ENCODE measurements at regions not wholly inside any gene's neighbourhood (a gene's known extent, or its start where the extent isn't known, plus 50 kb on each side); places are given as distances from the start of the nearest gene placed in this dataset.

DNA sequence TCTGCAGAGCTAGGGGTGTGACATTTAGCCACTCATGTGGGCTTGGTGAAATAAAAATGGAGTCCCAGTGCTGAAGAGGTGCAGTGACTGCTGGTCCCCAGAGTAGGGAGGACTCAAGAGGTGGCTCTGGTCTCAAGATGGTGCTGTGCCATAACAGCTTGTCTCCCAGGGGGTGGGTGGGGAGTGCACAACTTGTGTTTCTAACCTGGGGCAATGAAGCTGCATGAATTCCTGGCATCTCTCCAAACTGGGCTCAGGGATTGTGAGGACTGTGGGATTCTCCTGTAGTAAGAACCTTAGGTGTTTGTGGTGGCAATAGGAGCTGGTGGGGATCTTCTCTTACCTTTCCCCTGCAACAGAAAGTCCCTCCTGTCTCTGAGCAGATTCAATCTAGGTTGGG, 278.9 kb upstream of the SFRP2 start:
- no peak for TF ChIP-seq POLR2A (IDR thresholded peaks at IDR 0.05)
- TF ChIP-seq, protein P1, sequence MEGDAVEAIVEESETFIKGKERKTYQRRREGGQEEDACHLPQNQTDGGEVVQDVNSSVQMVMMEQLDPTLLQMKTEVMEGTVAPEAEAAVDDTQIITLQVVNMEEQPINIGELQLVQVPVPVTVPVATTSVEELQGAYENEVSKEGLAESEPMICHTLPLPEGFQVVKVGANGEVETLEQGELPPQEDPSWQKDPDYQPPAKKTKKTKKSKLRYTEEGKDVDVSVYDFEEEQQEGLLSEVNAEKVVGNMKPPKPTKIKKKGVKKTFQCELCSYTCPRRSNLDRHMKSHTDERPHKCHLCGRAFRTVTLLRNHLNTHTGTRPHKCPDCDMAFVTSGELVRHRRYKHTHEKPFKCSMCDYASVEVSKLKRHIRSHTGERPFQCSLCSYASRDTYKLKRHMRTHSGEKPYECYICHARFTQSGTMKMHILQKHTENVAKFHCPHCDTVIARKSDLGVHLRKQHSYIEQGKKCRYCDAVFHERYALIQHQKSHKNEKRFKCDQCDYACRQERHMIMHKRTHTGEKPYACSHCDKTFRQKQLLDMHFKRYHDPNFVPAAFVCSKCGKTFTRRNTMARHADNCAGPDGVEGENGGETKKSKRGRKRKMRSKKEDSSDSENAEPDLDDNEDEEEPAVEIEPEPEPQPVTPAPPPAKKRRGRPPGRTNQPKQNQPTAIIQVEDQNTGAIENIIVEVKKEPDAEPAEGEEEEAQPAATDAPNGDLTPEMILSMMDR (IDR thresholded peaks at IDR 0.05): no peak
- no peak overlapping the region for H3K4me3 ChIP-seq (ENCODE audit: low read depth, poor library complexity, severe bottlenecking)
- DNase-seq (ENCODE audit: low spot score in 2 of 2): no peak
- intact Hi-C loops (cut with DNase I; ENCODE audit: low total_unique reads): no loop called here

DNA sequence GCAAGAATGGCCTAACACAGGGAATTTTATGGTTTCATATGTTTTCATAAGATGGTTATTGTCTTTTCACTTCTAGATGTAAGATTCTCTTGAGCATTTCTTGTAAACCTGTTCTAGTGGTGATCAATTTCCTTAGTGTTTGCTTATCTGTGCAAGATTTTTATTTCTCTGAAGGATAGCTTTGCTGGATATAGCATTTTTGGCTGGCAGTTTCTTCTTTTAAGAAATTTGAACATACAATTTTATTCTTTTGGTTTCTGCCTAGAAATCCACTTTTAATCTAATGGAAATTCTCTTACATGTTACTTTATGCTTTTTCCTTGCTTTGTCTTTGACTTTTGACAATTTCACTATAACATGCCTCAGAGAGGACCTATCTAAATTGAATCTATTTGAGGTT, 276.5 kb upstream of the SFRP2 start:
- no peak overlapping the region for H3K4me3 ChIP-seq (ENCODE audit: low read depth, poor library complexity, severe bottlenecking)
- intact Hi-C loops (cut with DNase I; ENCODE audit: low total_unique reads): no loop called here
- TF ChIP-seq, protein P1 (IDR thresholded peaks at IDR 0.05): no peak
- TF ChIP-seq POLR2A (IDR thresholded peaks at IDR 0.05): no peak
- DNase-seq (ENCODE audit: low spot score in 2 of 2): no peak

DNA sequence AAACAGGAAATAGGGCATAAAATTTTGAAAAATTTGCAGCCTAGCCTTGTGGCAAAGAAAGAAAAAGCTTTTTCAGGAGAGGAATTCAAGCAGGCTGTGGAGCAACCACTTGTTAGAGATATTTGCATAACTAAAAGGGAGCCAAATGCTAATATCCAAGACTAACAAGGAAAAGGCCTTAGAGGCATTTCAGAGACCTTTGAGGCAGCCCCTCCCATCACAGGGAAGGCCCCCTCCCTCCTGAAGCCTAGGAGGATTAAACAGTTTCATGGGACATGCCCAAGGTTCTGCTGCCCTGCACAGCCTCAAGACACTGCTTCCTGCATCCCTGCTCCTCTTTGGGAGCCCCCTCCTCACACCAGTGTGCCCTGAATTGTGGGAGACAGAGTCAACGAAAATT, 275.4 kb upstream of the SFRP2 start:
- intact Hi-C loops (cut with DNase I; ENCODE audit: low total_unique reads): no loop called here
- 63 to 65% methylated on average over 1 of the region's 1 CpG for WGBS, 2 donors
- TF ChIP-seq, protein P1 (IDR thresholded peaks at IDR 0.05): no peak
- DNase-seq (ENCODE audit: low spot score in 2 of 2): no peak
- H3K4me3 ChIP-seq (ENCODE audit: low read depth, poor library complexity, severe bottlenecking): no peak overlapping the region

DNA sequence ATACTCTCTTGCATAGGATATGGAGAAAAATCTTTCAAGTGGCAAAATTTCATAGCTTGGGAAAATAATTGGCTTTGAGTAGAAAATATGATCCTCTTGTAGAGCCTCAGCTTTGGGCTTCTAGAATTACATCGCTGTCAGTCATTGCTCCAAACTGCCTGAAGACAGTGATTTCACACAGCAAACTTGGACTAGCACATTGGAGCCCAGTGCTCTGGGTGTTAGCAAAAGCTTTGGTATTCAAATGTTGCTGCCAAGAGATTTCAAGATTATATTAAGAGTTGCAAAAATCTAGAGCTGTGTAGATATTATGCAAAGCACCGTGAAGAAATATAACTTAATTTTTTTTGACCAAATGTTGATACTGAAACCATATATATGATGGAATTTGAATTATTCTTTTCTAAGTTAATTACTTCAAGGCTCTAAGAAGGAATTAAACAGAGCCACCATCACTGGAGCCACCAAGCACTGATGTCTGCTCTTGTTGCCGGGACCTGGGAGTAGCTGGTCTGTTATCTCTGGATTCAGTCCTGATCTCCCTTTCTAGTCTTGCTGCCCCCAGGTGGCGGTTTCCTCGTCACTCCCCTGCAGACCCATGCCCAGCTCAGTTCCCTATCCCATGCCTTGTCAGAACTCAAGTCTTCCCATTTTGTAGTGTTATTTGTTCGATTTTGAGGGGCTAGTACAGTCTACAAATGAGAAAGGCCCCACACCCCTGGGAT, 260.7 kb upstream of the SFRP2 start:
- TF ChIP-seq, protein P1 (IDR thresholded peaks at IDR 0.05): no peak
- TF ChIP-seq POLR2A (IDR thresholded peaks at IDR 0.05): no peak
- intact Hi-C loops (cut with DNase I; ENCODE audit: low total_unique reads): no loop called here
- no peak overlapping the region for H3K4me3 ChIP-seq (ENCODE audit: low read depth, poor library complexity, severe bottlenecking)
- peak in 1 of 2 donors; percentile 31 for DNase-seq (ENCODE audit: low spot score in 2 of 2)
- 47% methylated on average over 6 of the region's 6 CpGs for WGBS, 2 donors

DNA sequence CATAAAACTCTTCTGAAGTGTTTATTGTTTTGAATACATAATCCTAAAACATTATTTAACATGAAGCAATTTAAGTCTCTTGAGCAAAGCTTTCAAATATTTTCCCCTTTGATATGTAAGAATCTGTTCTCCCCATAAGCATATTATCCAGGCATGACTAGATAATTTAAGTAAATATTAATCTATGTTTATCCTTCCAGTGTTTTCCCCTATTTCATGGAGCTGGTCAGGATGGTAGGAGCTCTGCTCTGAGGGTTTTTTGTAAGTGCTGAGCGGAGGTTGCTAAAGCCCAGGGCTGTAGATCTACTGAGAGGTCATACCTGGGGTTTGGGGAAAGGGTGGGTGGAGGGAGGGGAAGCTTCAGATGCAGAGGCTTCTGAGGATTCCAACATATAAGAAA, 258.9 kb upstream of the SFRP2 start:
- whole genome bisulfite sequencing, 2 donors: 87 to 96% methylated on average over 1 of the region's 1 CpG
- intact Hi-C loops (cut with DNase I; ENCODE audit: low total_unique reads): no loop called here
- no peak overlapping the region for H3K4me3 ChIP-seq (ENCODE audit: low read depth, poor library complexity, severe bottlenecking)
- DNase-seq (ENCODE audit: low spot score in 2 of 2): no peak
- no peak for TF ChIP-seq POLR2A (IDR thresholded peaks at IDR 0.05)
- TF ChIP-seq, protein P1 (IDR thresholded peaks at IDR 0.05): no peak

All from lower leg skin (tissue), 4 donors.